Dermis blood vessel endothelial cell (primary cell): ENCODE measurements at regions not wholly inside any gene's neighbourhood (a gene's known extent, or its start where the extent isn't known, plus 50 kb on each side); places are given as distances from the start of the nearest gene placed in this dataset.

Source experiments
- DNase-seq: peaks from one replicate; pipeline ENCODE4 v3.0.0; 2010

- DNase-seq: no peak
Measured at GRCh38 chr1:88098881-88099280, 585.2 kb upstream of the PKN2 start.

- DNase-seq: no peak
Measured at GRCh38 chr1:88101041-88101440, 583.0 kb upstream of the PKN2 start.

DNA sequence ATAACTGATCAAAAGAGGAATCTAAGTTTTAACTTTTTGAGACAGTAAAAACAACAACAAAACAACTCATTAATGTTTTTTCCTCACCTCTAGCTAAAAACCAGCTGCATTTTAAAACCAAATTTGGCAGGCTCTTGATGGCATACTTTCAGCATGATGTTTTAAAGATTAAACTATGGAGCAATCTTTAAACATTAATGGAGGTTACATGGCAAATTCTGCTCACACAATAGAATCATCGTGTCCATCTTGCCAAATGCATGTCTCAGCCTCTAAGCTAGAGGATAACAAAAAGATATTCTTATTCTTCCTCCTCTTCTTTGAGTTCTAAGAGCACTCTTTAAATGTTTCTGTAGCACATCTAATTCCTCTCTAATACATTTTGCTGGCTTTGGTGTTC lies 579.8 kb upstream of the PKN2 start:
- DNase-seq: no peak

DNA sequence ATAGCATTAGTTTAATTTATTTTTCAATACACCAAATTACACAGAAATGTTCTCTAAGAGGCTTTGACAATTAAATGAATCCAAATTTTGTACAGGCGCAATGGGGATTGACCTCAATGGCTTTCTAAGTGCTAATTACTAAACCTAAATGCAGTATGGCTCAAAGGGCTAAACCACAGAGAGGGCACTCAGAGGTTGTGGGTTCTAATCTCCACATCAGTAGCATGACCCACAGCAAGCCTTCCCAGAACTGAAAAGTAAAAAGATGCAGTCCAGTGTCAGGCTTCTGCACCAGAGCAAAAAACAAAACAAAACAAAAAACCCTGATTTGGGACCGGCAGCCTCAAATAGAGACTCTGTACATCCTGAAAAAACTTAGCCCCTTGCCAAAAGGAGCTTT lies 579.2 kb upstream of the PKN2 start:
- DNase-seq: no peak

GRCh38 chr1:88111816-88112215 lies 572.3 kb upstream of the PKN2 start:
- no peak for DNase-seq

GRCh38 chr1:88117597-88117996 lies 566.5 kb upstream of the PKN2 start:
- no peak for DNase-seq

- no peak for DNase-seq
Measured at GRCh38 chr1:88118176-88118845, 565.8 kb upstream of the PKN2 start.

- DNase-seq: no peak
Measured at GRCh38 chr1:88124614-88125013, 559.5 kb upstream of the PKN2 start.

DNA sequence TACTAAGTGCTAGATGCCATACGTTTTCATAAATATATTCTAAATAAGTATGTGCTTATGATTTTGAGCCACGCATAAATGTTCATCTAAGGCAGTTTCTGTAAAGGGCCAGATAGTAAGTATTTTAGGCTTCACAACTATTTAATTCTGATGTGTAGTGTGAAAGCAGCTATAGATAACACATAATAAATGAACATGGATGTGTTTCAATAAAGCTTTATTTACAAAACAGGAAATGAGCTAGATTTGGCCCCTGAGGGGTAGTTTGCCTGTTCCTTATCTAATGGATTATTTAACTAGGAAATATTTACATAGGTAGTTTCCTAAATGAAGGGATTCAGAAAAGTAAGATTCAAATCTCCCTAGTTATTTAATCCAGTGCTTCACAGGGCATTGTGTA lies 557.6 kb upstream of the PKN2 start:
- DNase-seq: no peak

GRCh38 chr1:88133991-88134390 lies 550.1 kb upstream of the PKN2 start:
- DNase-seq: no peak

- DNase-seq: no peak
Measured at GRCh38 chr1:88134983-88135921, 548.8 kb upstream of the PKN2 start.

- DNase-seq: no peak
Measured at GRCh38 chr1:88139633-88140032, 544.4 kb upstream of the PKN2 start.

DNA sequence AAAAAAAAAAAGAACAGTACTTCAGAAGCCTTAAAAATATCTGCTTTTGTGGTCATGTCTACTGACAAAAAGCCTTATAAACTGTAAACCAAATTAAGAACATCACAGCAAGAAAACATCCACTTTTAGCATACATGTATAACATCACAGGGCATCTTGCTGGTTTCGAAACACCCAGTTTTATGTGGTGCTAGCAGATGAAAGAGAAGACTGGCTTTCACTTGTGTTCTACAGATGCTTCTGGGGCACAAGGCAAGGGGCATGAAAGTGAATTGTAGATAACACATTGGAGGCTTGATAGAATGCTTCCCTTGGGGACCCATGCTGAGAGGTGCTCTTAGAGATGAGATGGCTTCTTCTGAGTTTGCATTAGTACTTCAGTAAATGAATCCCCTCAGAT lies 543.7 kb upstream of the PKN2 start:
- DNase-seq: no peak

- no peak for DNase-seq
Measured at GRCh38 chr1:88141499-88142074, 542.5 kb upstream of the PKN2 start.

DNA sequence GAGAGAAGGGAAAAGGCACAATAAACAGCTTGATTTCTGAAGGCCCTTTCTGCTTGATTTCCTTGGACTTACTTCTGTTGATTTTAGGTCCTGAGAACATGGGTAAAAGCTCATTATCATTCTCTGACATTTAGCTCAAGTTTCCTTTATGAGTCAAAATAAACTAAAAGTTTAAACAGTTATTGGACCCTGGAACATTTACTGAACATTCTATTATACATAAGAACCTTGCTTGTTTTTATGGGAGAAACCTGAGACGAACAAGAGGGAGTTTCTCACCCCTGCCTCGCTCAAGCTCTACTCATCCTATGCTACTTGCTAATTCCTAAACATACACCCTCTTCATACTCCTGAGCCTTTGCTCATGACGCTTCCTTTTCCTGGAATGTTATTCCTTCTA lies 538.3 kb upstream of the PKN2 start:
- DNase-seq: no peak

DNA sequence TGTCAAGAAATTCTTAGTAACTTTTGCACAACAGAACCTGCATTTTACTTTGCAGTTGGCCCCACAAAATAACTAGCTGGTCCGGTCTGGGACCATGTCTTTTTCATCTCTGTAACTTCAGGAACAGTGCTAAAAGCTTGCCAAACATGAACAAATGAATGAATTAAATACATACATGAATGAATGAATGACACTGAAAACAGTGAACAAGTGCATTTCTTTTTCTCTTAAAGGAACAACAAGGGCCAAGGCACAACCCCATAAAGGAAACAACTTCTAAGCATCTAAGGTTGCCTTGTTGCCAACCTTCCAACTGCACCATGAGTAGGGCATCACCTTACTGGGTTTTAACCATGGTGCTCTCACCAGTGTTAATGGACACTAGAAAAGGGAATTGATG lies 534.4 kb upstream of the PKN2 start:
- no peak for DNase-seq

GRCh38 chr1:88150330-88150729 lies 533.7 kb upstream of the PKN2 start:
- no peak for DNase-seq

DNA sequence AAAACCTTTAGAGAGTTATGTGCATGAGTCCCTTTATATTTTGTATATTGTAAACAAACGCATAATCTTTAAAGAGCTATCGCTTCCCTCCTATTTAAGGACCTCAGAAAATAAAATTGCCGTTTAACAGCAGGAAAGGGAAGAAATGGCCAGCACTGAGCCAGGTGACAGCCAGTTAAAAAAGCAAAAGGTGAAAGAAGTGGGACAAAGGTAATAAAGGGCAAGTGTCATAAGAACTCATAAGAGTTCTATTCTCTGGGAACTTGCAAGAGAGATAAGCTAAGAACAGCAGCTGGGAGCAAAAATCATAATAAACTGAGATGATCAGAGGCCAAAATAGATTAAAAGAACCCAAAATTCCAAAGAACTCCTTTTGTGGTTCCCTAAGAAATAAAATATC lies 520.9 kb upstream of the PKN2 start:
- no peak for DNase-seq

DNA sequence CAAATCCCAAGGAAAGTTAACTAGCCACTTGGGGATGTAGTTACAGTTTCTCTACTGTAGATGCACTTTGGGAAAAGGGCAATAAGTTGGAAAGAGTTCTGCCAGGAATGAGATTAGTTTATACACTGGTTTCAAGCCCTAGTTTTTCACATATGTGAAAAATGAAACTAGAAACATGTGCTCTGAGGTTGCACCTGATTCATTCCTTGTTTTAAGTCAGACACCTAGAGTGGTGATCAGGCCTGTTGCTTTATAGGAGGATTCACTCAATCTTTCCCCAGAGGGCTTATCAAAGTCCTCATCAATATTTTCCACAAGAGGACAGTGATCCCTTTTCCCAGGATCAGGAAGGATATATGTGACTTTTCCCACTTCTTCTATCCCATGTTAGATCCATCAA lies 515.9 kb upstream of the PKN2 start:
- DNase-seq: no peak

- no peak for DNase-seq
Measured at GRCh38 chr1:88169139-88169538, 514.9 kb upstream of the PKN2 start.

- no peak for DNase-seq
Measured at GRCh38 chr1:88169939-88170338, 514.1 kb upstream of the PKN2 start.

DNA sequence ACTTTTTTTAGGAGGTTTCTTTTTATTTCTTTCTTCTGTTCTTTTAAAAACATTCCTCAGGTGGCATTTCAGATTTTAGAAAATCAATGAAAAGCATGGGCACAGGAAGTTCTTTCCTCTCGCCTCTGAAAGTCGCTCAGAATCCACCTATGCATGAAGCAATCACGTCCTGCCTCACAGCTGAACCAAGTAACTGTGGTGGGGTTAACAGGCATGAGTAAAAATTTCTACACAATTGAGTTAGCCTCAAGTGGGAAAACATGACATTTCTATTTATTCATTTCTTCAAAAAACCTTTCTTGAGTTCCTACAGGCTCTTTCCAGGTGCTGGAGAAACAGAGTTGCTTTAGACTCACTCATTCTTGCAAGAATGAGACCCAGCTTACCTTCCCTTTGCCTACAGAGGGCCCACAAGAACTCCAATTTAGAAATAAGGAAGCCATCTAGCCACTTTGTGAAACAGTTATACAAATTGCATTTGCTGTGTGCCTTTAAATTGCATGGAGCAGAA lies 508.9 kb upstream of the PKN2 start:
- no peak for DNase-seq

- no peak for DNase-seq
Measured at GRCh38 chr1:88175631-88176226, 508.3 kb upstream of the PKN2 start.
